GM12892 (cell line): ENCODE measurements at regions not wholly inside any gene's neighbourhood (a gene's known extent, or its start where the extent isn't known, plus 50 kb on each side); places are given as distances from the start of the nearest gene placed in this dataset.
A peak's percentile ranks its signal among the peaks of the same experiment; 100 is the strongest.

Source experiments
- POLR2A ChIP-seq: IDR thresholded peaks from 2 replicates; pipeline ENCODE4 v1.6.1; 2011; ENCODE audit warnings: low read depth, low read length, control low read depth
- POLR2AphosphoS5 ChIP-seq: IDR thresholded peaks from 2 replicates; pipeline ENCODE4 v1.6.1; 2011; ENCODE audit warnings: low read depth, low read length, control low read depth

- TF ChIP-seq POLR2A: peak; percentile 19; the same call in 1 of the 2 replicates
- peak; percentile 72; the same call in 1 of the 2 replicates for TF ChIP-seq POLR2AphosphoS5
Observed at GRCh38 chr11:115927823-115928329, 423.7 kb upstream of the CADM1 start.
